CD4-positive, alpha-beta T cell (primary cell): ENCODE measurements at regions not wholly inside any gene's neighbourhood (a gene's known extent, or its start where the extent isn't known, plus 50 kb on each side); places are given as distances from the start of the nearest gene placed in this dataset.

Experiments
- ATAC-seq: fragments of 200-7000 bp; cut with Tn5 transposase; one replicate; pipeline ENCODE4 v1.10.0; 2022; ENCODE audit warnings: mild to moderate bottlenecking; ENCODE audit not compliant: poor library complexity
- CTCF ChIA-PET: fragments of 350-600 bp; sonication (Branson Sonifier 250); formaldehyde crosslinking; loops from one replicate; lab custom pipeline; 2021; ENCODE audit warnings: antibody characterized with exemption, inconsistent platforms; lab: Charles Lee
- POLR2A ChIA-PET: fragments of 350-600 bp; sonication (Branson Sonifier 250); formaldehyde crosslinking; loops from one replicate; lab custom pipeline; 2021; ENCODE audit warnings: antibody characterized with exemption, inconsistent platforms; lab: Charles Lee
- DNase-seq, 14 experiments: peaks; one replicate each; pipeline ENCODE4 v3.0.0-alpha.2; 2013 to 2020; ENCODE audit warnings: mixed read lengths in 2 of 14
- H3K27ac ChIP-seq, 2 donors: one replicate each; pipeline versions ENCODE4 v1.5.1 to v1.7.0; 2013; ENCODE audit warnings: low read length in 2 of 2, low read depth in 1 of 2, mild to moderate bottlenecking in 1 of 2
- H3K27me3 ChIP-seq, 2 experiments: 1 replicate in 1 of 2; 2 replicates in 1 of 2; pipeline versions ENCODE4 v1.6.1 to v1.7.0; 2013; ENCODE audit warnings: low read length in 2 of 2, control low read depth in 1 of 2, mild to moderate bottlenecking in 1 of 2, moderate library complexity in 1 of 2; ENCODE audit not compliant: insufficient read depth in 2 of 2, control insufficient read depth in 1 of 2
- H3K36me3 ChIP-seq: one replicate; pipeline ENCODE4 v1.6.1; 2013; ENCODE audit warnings: low read length, control low read depth; ENCODE audit not compliant: insufficient read depth
- H3K4me1 ChIP-seq: one replicate; pipeline ENCODE4 v1.6.1; 2013; ENCODE audit warnings: low read length, control low read depth; ENCODE audit not compliant: insufficient read depth
- H3K4me3 ChIP-seq: one replicate; pipeline ENCODE4 v1.5.1; 2013; ENCODE audit warnings: mild to moderate bottlenecking, low read length, moderate library complexity
- H3K9me3 ChIP-seq, 2 experiments: 1 replicate in 1 of 2; 2 replicates in 1 of 2; pipeline versions ENCODE4 v1.6.1 to v1.7.0; 2013; ENCODE audit warnings: low read length in 2 of 2, mild to moderate bottlenecking in 2 of 2, control low read depth in 1 of 2, moderate library complexity in 1 of 2; ENCODE audit not compliant: control insufficient read depth in 1 of 2, insufficient read depth in 1 of 2
- H3K27ac Mint-ChIP-seq: one replicate; pipeline ENCODE4 v1.8.0; 2020; ENCODE audit warnings: mixed read lengths
- H3K27me3 Mint-ChIP-seq: one replicate; pipeline ENCODE4 v1.8.0; 2021; ENCODE audit warnings: mixed read lengths
- H3K36me3 Mint-ChIP-seq: one replicate; pipeline ENCODE4 v1.8.0; 2021; ENCODE audit warnings: low read depth, mixed read lengths
- H3K4me1 Mint-ChIP-seq: one replicate; pipeline ENCODE4 v1.8.0; 2021; ENCODE audit warnings: low read depth, mixed read lengths
- H3K4me3 Mint-ChIP-seq: one replicate; pipeline ENCODE4 v1.8.0; 2020; ENCODE audit warnings: mild to moderate bottlenecking, mixed read lengths
- H3K9me3 Mint-ChIP-seq: one replicate; pipeline ENCODE4 v1.8.0; 2020; ENCODE audit warnings: mixed read lengths
- intact Hi-C, 2 experiments: fragments of 100-400 bp; cut with DNase I in 1 of 2; cut with micrococcal nuclease in 1 of 2; formaldehyde crosslinking; loops; one replicate each; pipeline versions ENCODE4 v1.15.1 to v1.9.0; 2023 to 2025; cut with DNase I, micrococcal nuclease
- TF ChIP-seq, protein P1 (sequence below): fragments of 200-600 bp; IDR thresholded peaks from one replicate; pipeline ENCODE4 v1.8.0; 2022; ENCODE audit warnings: antibody characterized with exemption, mild to moderate bottlenecking

DNA sequence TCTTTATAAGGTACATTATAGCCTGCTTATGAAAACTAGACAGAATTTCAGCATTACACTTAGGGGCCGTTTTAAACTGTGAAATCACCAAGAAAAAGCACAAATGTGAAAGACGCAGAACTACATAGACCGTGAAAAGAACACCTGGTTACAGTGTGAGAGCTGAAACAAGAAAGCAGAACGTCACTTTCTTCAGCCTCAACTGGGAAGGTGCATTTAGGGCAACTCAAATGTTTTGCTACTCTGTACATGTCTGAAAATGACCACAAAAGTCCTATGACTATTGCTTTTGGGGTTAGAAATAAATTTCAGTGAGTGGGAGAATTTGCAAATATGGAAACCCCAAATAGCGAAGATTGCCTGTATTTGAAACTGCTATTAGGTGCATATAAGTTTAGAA lies 268.7 kb downstream of the OLFM3 start:
- Histone ChIP-seq H3K4me3 (no peak overlapping the region), H3K27me3 (no peaks in the 10 kb centered on the region), H3K4me1 (no peaks in the 10 kb centered on the region), H3K36me3 (no peaks in the 10 kb centered on the region), H3K9me3 (no peaks in the 10 kb centered on the region), H3K27ac (no peak overlapping the region)
- H3K4me3 Mint-ChIP-seq = no peak overlapping the region
- ChIA-PET CTCF (no interaction called here), POLR2A (no interaction called here)
- intact Hi-C loops = no loop called here
- no peak for ATAC-seq
- H3K27ac Mint-ChIP-seq = no peak overlapping the region
- TF ChIP-seq, protein P1, sequence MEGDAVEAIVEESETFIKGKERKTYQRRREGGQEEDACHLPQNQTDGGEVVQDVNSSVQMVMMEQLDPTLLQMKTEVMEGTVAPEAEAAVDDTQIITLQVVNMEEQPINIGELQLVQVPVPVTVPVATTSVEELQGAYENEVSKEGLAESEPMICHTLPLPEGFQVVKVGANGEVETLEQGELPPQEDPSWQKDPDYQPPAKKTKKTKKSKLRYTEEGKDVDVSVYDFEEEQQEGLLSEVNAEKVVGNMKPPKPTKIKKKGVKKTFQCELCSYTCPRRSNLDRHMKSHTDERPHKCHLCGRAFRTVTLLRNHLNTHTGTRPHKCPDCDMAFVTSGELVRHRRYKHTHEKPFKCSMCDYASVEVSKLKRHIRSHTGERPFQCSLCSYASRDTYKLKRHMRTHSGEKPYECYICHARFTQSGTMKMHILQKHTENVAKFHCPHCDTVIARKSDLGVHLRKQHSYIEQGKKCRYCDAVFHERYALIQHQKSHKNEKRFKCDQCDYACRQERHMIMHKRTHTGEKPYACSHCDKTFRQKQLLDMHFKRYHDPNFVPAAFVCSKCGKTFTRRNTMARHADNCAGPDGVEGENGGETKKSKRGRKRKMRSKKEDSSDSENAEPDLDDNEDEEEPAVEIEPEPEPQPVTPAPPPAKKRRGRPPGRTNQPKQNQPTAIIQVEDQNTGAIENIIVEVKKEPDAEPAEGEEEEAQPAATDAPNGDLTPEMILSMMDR = no peak
- H3K9me3 Mint-ChIP-seq = no peaks in the 10 kb centered on the region
- H3K4me1 Mint-ChIP-seq = no peaks in the 10 kb centered on the region
- H3K27me3 Mint-ChIP-seq = peaks cover 7% of the 10 kb centered on the region
- H3K36me3 Mint-ChIP-seq = no peaks in the 10 kb centered on the region
- no peak for DNase-seq

GRCh38 chr1:101730559-101730958 lies 266.2 kb downstream of the OLFM3 start:
- no peaks in the 10 kb centered on the region for H3K27me3 ChIP-seq
- H3K4me1 ChIP-seq = no peaks in the 10 kb centered on the region
- H3K4me3 ChIP-seq = no peak overlapping the region
- Mint-ChIP-seq H3K4me1 (no peaks in the 10 kb centered on the region), H3K27me3 (peaks cover 13% of the 10 kb centered on the region), H3K9me3 (no peaks in the 10 kb centered on the region), H3K27ac (no peak overlapping the region), H3K4me3 (no peak overlapping the region), H3K36me3 (no peaks in the 10 kb centered on the region)
- intact Hi-C loops = no loop called here
- TF ChIP-seq, protein P1 = no peak
- ATAC-seq (no peak), DNase-seq (no peak)
- no peaks in the 10 kb centered on the region for H3K9me3 ChIP-seq
- no peak overlapping the region for H3K27ac ChIP-seq
- no peaks in the 10 kb centered on the region for H3K36me3 ChIP-seq
- CTCF ChIA-PET = no interaction called here
- POLR2A ChIA-PET = no interaction called here

DNA sequence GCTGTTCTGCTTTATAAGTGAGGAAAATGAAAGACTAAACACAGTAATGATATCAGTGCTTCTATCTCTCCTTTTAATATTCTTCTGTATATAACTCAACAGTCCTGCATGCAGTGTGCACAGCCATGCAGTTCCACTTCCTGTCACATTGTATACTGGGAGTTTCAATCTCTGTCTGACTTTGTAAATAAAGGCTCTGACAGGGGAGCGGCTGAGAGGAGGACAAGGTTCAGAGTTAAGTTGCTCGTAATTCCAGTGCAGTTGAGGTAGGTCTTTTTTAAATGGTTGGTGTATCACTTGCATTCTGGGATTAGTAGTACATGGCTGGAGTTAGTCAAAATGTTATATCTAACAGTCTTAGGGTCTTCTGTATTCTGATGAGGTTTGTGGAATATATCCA lies 264.5 kb downstream of the OLFM3 start:
- no peaks in the 10 kb centered on the region for H3K4me1 ChIP-seq
- POLR2A ChIA-PET = no interaction called here
- Mint-ChIP-seq H3K9me3 (no peaks in the 10 kb centered on the region), H3K36me3 (no peaks in the 10 kb centered on the region), H3K4me1 (no peaks in the 10 kb centered on the region), H3K27me3 (peaks cover 13% of the 10 kb centered on the region), H3K27ac (no peak overlapping the region), H3K4me3 (no peak overlapping the region)
- no peak for ATAC-seq
- H3K9me3 ChIP-seq = no peaks in the 10 kb centered on the region
- intact Hi-C loops = no loop called here
- H3K36me3 ChIP-seq = no peaks in the 10 kb centered on the region
- no peak for DNase-seq
- CTCF ChIA-PET = no interaction called here
- no peaks in the 10 kb centered on the region for H3K27me3 ChIP-seq
- H3K4me3 ChIP-seq = no peak overlapping the region
- TF ChIP-seq, protein P1 = no peak
- H3K27ac ChIP-seq = no peak overlapping the region
